PC-9 (cell line): ENCODE measurements at regions not wholly inside any gene's neighbourhood (a gene's known extent, or its start where the extent isn't known, plus 50 kb on each side); places are given as distances from the start of the nearest gene placed in this dataset.

Experiments used
- BruUV-seq: library from RNA; stranded (reverse); fragments of 400-500 nt; replicated peaks from 2 replicates; lab custom pipeline; 2021; lab: Mats Ljungman, UMichigan
- CTCF ChIA-PET: fragments of 300-600 bp; sonication (Branson Sonifier 250); formaldehyde crosslinking; loops from one replicate; lab custom pipeline; 2022; ENCODE audit warnings: antibody characterized with exemption; lab: Charles Lee
- POLR2A ChIA-PET: fragments of 300-600 bp; sonication (Branson Sonifier 250); formaldehyde crosslinking; loops from one replicate; lab custom pipeline; 2022; ENCODE audit warnings: antibody characterized with exemption; ENCODE audit not compliant: unreplicated experiment; lab: Charles Lee
- DNase-seq, 2 experiments: peaks; one replicate each; pipeline versions ENCODE4 v3.0.0 to v3.0.0-alpha.2; 2015 to 2022; ENCODE audit warnings: mixed read lengths in 1 of 2
- H2AFZ ChIP-seq: fragments of 200-600 bp; sonication (generic); 2 replicates; pipeline ENCODE4 v1.8.1; 2017; ENCODE audit warnings: antibody characterized with exemption
- H3F3A ChIP-seq: fragments of 200-600 bp; sonication (generic); 2 replicates; pipeline ENCODE4 v1.8.1; 2017; ENCODE audit warnings: antibody characterized with exemption, mild to moderate bottlenecking, low read depth; ENCODE audit not compliant: insufficient read depth
- H3K27ac ChIP-seq: fragments of 200-600 bp; sonication (generic); 2 replicates; pipeline ENCODE4 v1.6.1; 2016; ENCODE audit warnings: mixed run types
- H3K27me3 ChIP-seq: fragments of 200-600 bp; sonication (generic); 2 replicates; pipeline ENCODE4 v1.6.1; 2016; ENCODE audit warnings: low read depth, mixed run types; ENCODE audit not compliant: insufficient read depth
- H3K36me3 ChIP-seq: fragments of 200-600 bp; sonication (generic); 2 replicates; pipeline ENCODE4 v1.6.1; 2016; ENCODE audit warnings: low read depth, mixed run types
- H3K4me1 ChIP-seq: fragments of 200-600 bp; sonication (generic); replicated peaks from 2 replicates; pipeline ENCODE4 v1.6.1; 2016; ENCODE audit warnings: mixed run types; ENCODE audit not compliant: insufficient read depth
- H3K4me2 ChIP-seq: fragments of 200-600 bp; sonication (generic); 2 replicates; pipeline ENCODE4 v1.6.1; 2017; ENCODE audit warnings: mixed run types
- H3K4me3 ChIP-seq: fragments of 200-600 bp; sonication (generic); 2 replicates; pipeline ENCODE4 v1.6.1; 2016; ENCODE audit warnings: mixed run types
- H3K79me2 ChIP-seq: fragments of 200-600 bp; sonication (generic); 2 replicates; pipeline ENCODE4 v1.6.1; 2017; ENCODE audit warnings: low read depth, mixed run types
- H3K9me2 ChIP-seq: fragments of 200-600 bp; sonication (generic); 2 replicates; pipeline ENCODE4 v1.8.1; 2017; ENCODE audit warnings: mild to moderate bottlenecking; ENCODE audit not compliant: insufficient read depth
- H3K9me3 ChIP-seq: fragments of 200-600 bp; sonication (generic); 2 replicates; pipeline ENCODE4 v1.8.1; 2016; ENCODE audit warnings: low read depth; ENCODE audit not compliant: insufficient read depth
- H4K20me1 ChIP-seq: fragments of 200-600 bp; sonication (generic); 2 replicates; pipeline ENCODE4 v1.8.1; 2017; ENCODE audit not compliant: insufficient read depth
- EZH2 ChIP-seq: fragments of 200-600 bp; sonication (generic); IDR thresholded peaks from 2 replicates; pipeline ENCODE4 v1.8.0; 2017; ENCODE audit warnings: antibody characterized with exemption, low read depth
- intact Hi-C: fragments of 100-400 bp; cut with micrococcal nuclease; formaldehyde crosslinking; loops from one replicate; pipeline ENCODE4 v1.10.0; 2022; ENCODE audit not compliant: unreplicated experiment
- TF ChIP-seq, protein P1 (sequence below): fragments of 200-600 bp; sonication (generic); conservative IDR thresholded peaks from 2 replicates; pipeline ENCODE4 v1.6.1; 2017; ENCODE audit warnings: mixed run types, antibody characterized with exemption, mild to moderate bottlenecking, moderate library complexity

DNA sequence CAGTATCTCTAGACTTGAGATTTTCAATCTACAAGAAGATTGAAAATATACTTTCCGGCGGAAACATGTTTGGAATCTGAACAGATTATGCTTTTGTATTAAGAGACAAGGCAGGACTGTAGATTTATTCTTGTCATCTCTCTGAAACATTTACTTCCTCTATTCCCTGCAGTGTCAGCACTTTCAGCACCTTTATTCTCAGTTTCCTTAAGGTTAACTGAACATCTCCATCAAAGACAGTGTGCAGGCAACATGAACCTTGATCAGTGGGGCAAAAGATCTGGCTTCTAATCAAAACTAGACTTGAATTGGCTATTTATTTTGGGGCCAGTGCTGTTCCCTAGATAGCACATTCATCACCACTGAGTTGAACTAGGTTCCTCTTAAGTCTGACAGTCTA lies 129.9 kb upstream of the HCN1 start:
- TF ChIP-seq, protein P1, sequence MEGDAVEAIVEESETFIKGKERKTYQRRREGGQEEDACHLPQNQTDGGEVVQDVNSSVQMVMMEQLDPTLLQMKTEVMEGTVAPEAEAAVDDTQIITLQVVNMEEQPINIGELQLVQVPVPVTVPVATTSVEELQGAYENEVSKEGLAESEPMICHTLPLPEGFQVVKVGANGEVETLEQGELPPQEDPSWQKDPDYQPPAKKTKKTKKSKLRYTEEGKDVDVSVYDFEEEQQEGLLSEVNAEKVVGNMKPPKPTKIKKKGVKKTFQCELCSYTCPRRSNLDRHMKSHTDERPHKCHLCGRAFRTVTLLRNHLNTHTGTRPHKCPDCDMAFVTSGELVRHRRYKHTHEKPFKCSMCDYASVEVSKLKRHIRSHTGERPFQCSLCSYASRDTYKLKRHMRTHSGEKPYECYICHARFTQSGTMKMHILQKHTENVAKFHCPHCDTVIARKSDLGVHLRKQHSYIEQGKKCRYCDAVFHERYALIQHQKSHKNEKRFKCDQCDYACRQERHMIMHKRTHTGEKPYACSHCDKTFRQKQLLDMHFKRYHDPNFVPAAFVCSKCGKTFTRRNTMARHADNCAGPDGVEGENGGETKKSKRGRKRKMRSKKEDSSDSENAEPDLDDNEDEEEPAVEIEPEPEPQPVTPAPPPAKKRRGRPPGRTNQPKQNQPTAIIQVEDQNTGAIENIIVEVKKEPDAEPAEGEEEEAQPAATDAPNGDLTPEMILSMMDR: no peak
- TF ChIP-seq EZH2: no peak
- intact Hi-C loops: no loop called here
- Histone ChIP-seq H3K9me3 (no peaks in the 10 kb centered on the region), H3K4me1 (no peaks in the 10 kb centered on the region), H2AFZ (no peak overlapping the region), H3K79me2 (no peaks in the 10 kb centered on the region), H4K20me1 (no peaks in the 10 kb centered on the region), H3F3A (no peaks in the 10 kb centered on the region), H3K36me3 (no peaks in the 10 kb centered on the region), H3K27ac (no peak overlapping the region), H3K9me2 (no peaks in the 10 kb centered on the region), H3K4me2 (no peak overlapping the region), H3K27me3 (no peaks in the 10 kb centered on the region), H3K4me3 (no peak overlapping the region)
- DNase-seq: no peak
- ChIA-PET CTCF (no interaction called here), POLR2A (no interaction called here)
- BruUV-seq: no TSS peak

DNA sequence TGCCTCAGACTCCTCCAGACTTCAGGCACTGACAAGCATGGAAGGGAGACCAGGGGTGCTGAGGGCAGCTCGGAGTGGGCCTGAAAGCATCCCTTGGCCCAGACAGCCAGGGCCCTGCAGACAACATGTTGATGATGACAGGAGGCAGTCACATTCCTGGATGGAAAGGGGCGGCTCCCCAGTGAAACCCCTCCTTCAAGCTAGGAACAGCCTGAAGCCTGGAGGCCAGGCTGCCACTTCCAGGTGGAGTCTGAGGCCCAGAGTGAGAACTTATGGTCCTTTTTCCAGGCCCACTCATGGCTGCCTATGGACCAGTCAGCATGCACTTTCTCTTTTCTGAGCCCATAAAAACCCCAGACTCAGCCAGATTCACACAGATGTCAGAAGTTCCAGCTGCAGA lies 104.2 kb upstream of the HCN1 start:
- intact Hi-C loops: no loop called here
- H3K79me2 ChIP-seq: no peaks in the 10 kb centered on the region
- H3K4me2 ChIP-seq: no peak overlapping the region
- no peaks in the 10 kb centered on the region for H3K9me2 ChIP-seq
- no peak for DNase-seq
- H3K27ac ChIP-seq: no peak overlapping the region
- no peaks in the 10 kb centered on the region for H3K27me3 ChIP-seq
- no peak for TF ChIP-seq EZH2
- TF ChIP-seq, protein P1: no peak
- no peaks in the 10 kb centered on the region for H3F3A ChIP-seq
- no peak overlapping the region for H2AFZ ChIP-seq
- H4K20me1 ChIP-seq: no peaks in the 10 kb centered on the region
- no peak overlapping the region for H3K4me3 ChIP-seq
- H3K4me1 ChIP-seq: no peaks in the 10 kb centered on the region
- H3K36me3 ChIP-seq: no peaks in the 10 kb centered on the region
- ChIA-PET CTCF (no interaction called here), POLR2A (no interaction called here)
- BruUV-seq: no TSS peak
- no peaks in the 10 kb centered on the region for H3K9me3 ChIP-seq

DNA sequence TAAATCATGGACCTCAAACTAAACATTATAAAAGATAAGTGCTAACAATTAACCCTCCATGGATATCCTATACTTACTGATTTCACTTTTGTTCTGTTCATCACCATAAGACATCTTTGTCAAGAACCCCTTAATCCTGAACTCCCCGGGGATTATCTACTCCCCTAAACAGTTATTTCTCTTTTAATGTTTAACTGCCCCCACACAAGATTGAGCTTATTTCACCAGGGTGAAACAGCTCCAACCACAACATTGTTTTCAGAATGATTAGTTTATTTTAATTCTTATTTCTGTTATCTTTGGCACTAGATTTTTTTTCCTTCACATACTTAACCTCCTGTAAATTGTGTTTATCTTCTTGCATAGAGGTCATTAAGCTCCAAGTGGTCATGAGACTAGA lies 103.2 kb upstream of the HCN1 start:
- no peak overlapping the region for H2AFZ ChIP-seq
- TF ChIP-seq EZH2: no peak
- TF ChIP-seq, protein P1: no peak
- intact Hi-C loops: no loop called here
- no peak overlapping the region for H3K27ac ChIP-seq
- H3K36me3 ChIP-seq: no peaks in the 10 kb centered on the region
- no peaks in the 10 kb centered on the region for H3K9me2 ChIP-seq
- ChIA-PET CTCF (no interaction called here), POLR2A (no interaction called here)
- H3K27me3 ChIP-seq: no peaks in the 10 kb centered on the region
- H3K4me1 ChIP-seq: no peaks in the 10 kb centered on the region
- H3K4me2 ChIP-seq: no peak overlapping the region
- no peaks in the 10 kb centered on the region for H3K9me3 ChIP-seq
- no peaks in the 10 kb centered on the region for H4K20me1 ChIP-seq
- no peaks in the 10 kb centered on the region for H3F3A ChIP-seq
- no peak for DNase-seq
- H3K4me3 ChIP-seq: no peak overlapping the region
- no TSS peak for BruUV-seq
- no peaks in the 10 kb centered on the region for H3K79me2 ChIP-seq
